Transverse colon (tissue), 4 donors: ENCODE measurements at regions not wholly inside any gene's neighbourhood (a gene's known extent, or its start where the extent isn't known, plus 50 kb on each side); places are given as distances from the start of the nearest gene placed in this dataset.

Experiments used
- DNase-seq: peaks from one replicate; pipeline ENCODE4 v3.0.0-alpha.2; 2019
- H3K27ac ChIP-seq, 4 donors: fragments of 200-600 bp; sonication (generic); 2 replicates each; pipeline ENCODE4 v1.5.1; 2016 to 2018; ENCODE audit warnings: inconsistent platforms in 4 of 4
- H3K27me3 ChIP-seq: fragments of 200-600 bp; sonication (generic); 2 replicates; pipeline ENCODE4 v1.5.1; 2017; ENCODE audit warnings: inconsistent platforms
- H3K36me3 ChIP-seq, 4 donors: fragments of 200-600 bp; sonication (generic); 2 replicates each; pipeline ENCODE4 v1.5.1; 2017 to 2019; ENCODE audit warnings: inconsistent platforms in 4 of 4
- H3K4me1 ChIP-seq, 4 donors: fragments of 200-600 bp; sonication (generic); 2 replicates each; pipeline ENCODE4 v1.5.1; 2017 to 2020; ENCODE audit warnings: inconsistent platforms in 4 of 4
- H3K4me3 ChIP-seq, 4 donors: fragments of 200-600 bp; sonication (generic); 1 replicate in 1 of 4; 2 replicates in 3 of 4; pipeline versions ENCODE4 v1.5.1 to v1.6.1; 2017 to 2019; ENCODE audit warnings: inconsistent platforms in 4 of 4
- H3K9me3 ChIP-seq, 2 donors: fragments of 200-600 bp; sonication (generic); 2 replicates each; pipeline ENCODE4 v1.5.1; 2017 to 2019; ENCODE audit warnings: inconsistent platforms in 2 of 2
- CTCF ChIP-seq, 5 experiments: fragments of 200-600 bp in 3 of 5; fragments of 450-650 bp in 2 of 5; sonication (generic) in 3 of 5; IDR thresholded peaks; 1 replicate in 2 of 5; 2 replicates in 3 of 5; pipeline ENCODE4 v1.5.1; 2016 to 2017; ENCODE audit warnings: antibody characterized with exemption in 5 of 5, inconsistent platforms in 3 of 5, mild to moderate bottlenecking in 2 of 5, moderate library complexity in 1 of 5
- EP300 ChIP-seq: sonication (generic); formaldehyde crosslinking; IDR thresholded peaks from one replicate; pipeline ENCODE4 v1.6.1; 2017; ENCODE audit warnings: antibody characterized with exemption, low read depth
- POLR2A ChIP-seq: fragments of 450-650 bp; IDR thresholded peaks from one replicate; pipeline ENCODE4 v1.6.1; 2016; ENCODE audit warnings: antibody characterized with exemption, mild to moderate bottlenecking, moderate library complexity
- POLR2AphosphoS5 ChIP-seq, 3 donors: sonication (generic); formaldehyde crosslinking; IDR thresholded peaks; one replicate each; pipeline ENCODE4 v1.6.1; 2016; ENCODE audit warnings: antibody characterized with exemption in 3 of 3
- WGBS, 2 donors: methylation state at CpG; one replicate each; pipeline ENCODE4 v1.1.5; 2018; ENCODE audit warnings: low coverage in 1 of 2; 5-methylcytosine and 5-hydroxymethylcytosine counted together
- in situ Hi-C, 4 donors: fragments of 200-750 bp; cut with MboI; loops; one replicate each; pipeline versions ENCODE4 v1.15.0 to v1.15.1; 2017; ENCODE audit warnings: low sequenced_read_pairs in 3 of 4, low pct_ligation_motif_present in 1 of 4, low pct_unique_long_range_greater_than_20kb in 1 of 4
- intact Hi-C: fragments of 100-400 bp; cut with DNase I; formaldehyde crosslinking; loops from one replicate; pipeline ENCODE4 v1.15.1; 2023; ENCODE audit warnings: low total_unique reads

- DNase-seq = no peak
- peak overlapping the region; percentile 13 to 73 (median 63) for H3K27ac ChIP-seq
- H3K4me3 ChIP-seq = no peak overlapping the region
- H3K36me3 ChIP-seq = peaks cover 0 to 17% (median 5%) of the 10 kb centered on the region in 4 donors
- 82 to 89% methylated on average over 3 to 7 of the region's 7 CpGs for WGBS, 2 donors
- H3K4me1 ChIP-seq = peaks cover 2 to 13% (median 4%) of the 10 kb centered on the region in 4 donors
- intact Hi-C loops (no loop called here), in situ Hi-C loops (no loop called here)
- H3K27me3 ChIP-seq = no peaks in the 10 kb centered on the region
- H3K9me3 ChIP-seq = no peaks in the 10 kb centered on the region
- TF ChIP-seq POLR2A = no peak
- TF ChIP-seq EP300 = no peak
- no peak for TF ChIP-seq POLR2AphosphoS5 (IDR thresholded peaks at IDR 0.05)
- no peak for TF ChIP-seq CTCF (IDR thresholded peaks at IDR 0.05)
These were observed 94.6 kb upstream of the DMRT1 start for GRCh38 chr9:746661-747434.

GRCh38 chr9:747567-747966, 93.9 kb upstream of the DMRT1 start:
- H3K4me1 ChIP-seq = peaks cover 3 to 13% (median 6%) of the 10 kb centered on the region in 4 donors
- 29 to 60% methylated on average over 1 of the region's 1 CpG for WGBS, 2 donors
- no peak overlapping the region for H3K4me3 ChIP-seq
- intact Hi-C loops = no loop called here
- in situ Hi-C loops = no loop called here
- no peak for TF ChIP-seq CTCF (IDR thresholded peaks at IDR 0.05)
- TF ChIP-seq EP300 = no peak
- H3K36me3 ChIP-seq = peaks cover 0 to 10% (median 2%) of the 10 kb centered on the region in 4 donors
- no peaks in the 10 kb centered on the region for H3K9me3 ChIP-seq
- no peak for DNase-seq
- H3K27ac ChIP-seq = peak overlapping the region in 2 of 4 donors; percentile 0 to 56
- H3K27me3 ChIP-seq = no peaks in the 10 kb centered on the region

DNA sequence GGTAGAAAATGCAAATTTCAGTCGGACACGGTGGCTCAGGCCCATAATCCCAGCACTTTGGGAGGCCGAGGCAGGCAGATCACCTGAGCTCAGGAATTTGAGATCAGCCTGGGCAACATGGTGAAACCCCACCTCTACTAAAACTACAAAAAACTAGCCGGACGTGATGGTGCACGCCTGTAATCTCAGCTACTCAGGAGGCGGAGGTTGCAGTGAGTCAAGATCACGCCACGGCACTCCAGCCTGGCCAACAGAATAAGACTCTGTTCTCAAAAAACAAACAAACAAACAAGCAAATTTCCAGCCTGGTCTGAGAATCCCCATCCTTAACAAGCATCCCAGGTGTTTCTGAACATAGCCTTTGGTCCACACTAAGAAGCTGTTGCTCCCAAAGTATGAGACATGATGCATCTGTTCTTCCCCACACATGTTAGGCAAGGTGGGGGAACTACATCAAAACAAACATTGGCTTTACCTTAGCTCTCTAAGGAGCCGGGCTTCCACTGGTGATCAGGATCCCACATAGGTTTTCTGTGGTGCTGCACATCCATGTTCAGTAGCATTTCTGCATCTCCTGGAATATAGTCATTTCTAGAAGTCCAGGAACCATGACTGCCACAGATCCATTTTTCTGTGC, 92.5 kb upstream of the DMRT1 start:
- no peaks in the 10 kb centered on the region for H3K36me3 ChIP-seq
- no peak for DNase-seq

More for the DNA sequence above, 92.5 kb upstream of the DMRT1 start:
- Histone ChIP-seq H3K27me3 (no peaks in the 10 kb centered on the region), H3K4me1 (peaks cover 3 to 13% (median 6%) of the 10 kb centered on the region in 4 donors), H3K9me3 (no peaks in the 10 kb centered on the region), H3K4me3 (no peak overlapping the region), H3K27ac (peak overlapping the region in 3 of 4 donors; percentile 11 to 69 (median 55))
- no peak for TF ChIP-seq POLR2A
- TF ChIP-seq POLR2AphosphoS5 (IDR thresholded peaks at IDR 0.05) = no peak
- TF ChIP-seq EP300 = no peak
- no peak for TF ChIP-seq CTCF (IDR thresholded peaks at IDR 0.05)
- WGBS, 2 donors = 94 to 100% methylated on average over 1 to 10 of the region's 10 CpGs
- intact Hi-C loops = no loop called here
- in situ Hi-C loops = no loop called here
